GM23248 (cell line): ENCODE measurements at regions not wholly inside any gene's neighbourhood (a gene's known extent, or its start where the extent isn't known, plus 50 kb on each side); places are given as distances from the start of the nearest gene placed in this dataset.

Experiments used
- EZH2 ChIP-seq: fragments of 200-600 bp; sonication (generic); IDR thresholded peaks from 2 replicates; pipeline ENCODE4 v1.6.1; 2018; ENCODE audit warnings: antibody characterized with exemption, mild to moderate bottlenecking; ENCODE audit not compliant: insufficient read depth, poor library complexity, severe bottlenecking
- EZH2phosphoT487 ChIP-seq: fragments of 200-600 bp; sonication (generic); IDR thresholded peaks from 2 replicates; pipeline ENCODE4 v1.6.1; 2018; ENCODE audit warnings: antibody characterized with exemption, moderate library complexity, mild to moderate bottlenecking, low read depth; ENCODE audit not compliant: insufficient read depth

- TF ChIP-seq EZH2 (no peak), EZH2phosphoT487 (no peak)
Measured at GRCh38 chr7:37552030-37552429, 103.4 kb upstream of the ELMO1 start.
